Panc1 (cell line): ENCODE measurements at regions not wholly inside any gene's neighbourhood (a gene's known extent, or its start where the extent isn't known, plus 50 kb on each side); places are given as distances from the start of the nearest gene placed in this dataset.

Experiments
- CTCF ChIP-seq: fragments of 450-650 bp; IDR thresholded peaks from 2 replicates; pipeline ENCODE4 v1.5.1; 2017; ENCODE audit warnings: mild to moderate bottlenecking
- POLR2AphosphoS5 ChIP-seq: IDR thresholded peaks from 2 replicates; pipeline ENCODE4 v1.6.1; 2012; ENCODE audit warnings: mild to moderate bottlenecking, low read depth, low read length, moderate library complexity
- TF ChIP-seq, protein P1 (sequence below), 2 experiments: IDR thresholded peaks; 2 replicates each; pipeline ENCODE4 v1.6.1; 2011 to 2012; ENCODE audit warnings: low read depth in 2 of 2, control low read depth in 1 of 2, low read length in 1 of 2, mild to moderate bottlenecking in 1 of 2, moderate library complexity in 1 of 2; ENCODE audit not compliant: insufficient read depth in 1 of 2

- TF ChIP-seq CTCF (no peak), POLR2AphosphoS5 (no peak)
- TF ChIP-seq, protein P1, sequence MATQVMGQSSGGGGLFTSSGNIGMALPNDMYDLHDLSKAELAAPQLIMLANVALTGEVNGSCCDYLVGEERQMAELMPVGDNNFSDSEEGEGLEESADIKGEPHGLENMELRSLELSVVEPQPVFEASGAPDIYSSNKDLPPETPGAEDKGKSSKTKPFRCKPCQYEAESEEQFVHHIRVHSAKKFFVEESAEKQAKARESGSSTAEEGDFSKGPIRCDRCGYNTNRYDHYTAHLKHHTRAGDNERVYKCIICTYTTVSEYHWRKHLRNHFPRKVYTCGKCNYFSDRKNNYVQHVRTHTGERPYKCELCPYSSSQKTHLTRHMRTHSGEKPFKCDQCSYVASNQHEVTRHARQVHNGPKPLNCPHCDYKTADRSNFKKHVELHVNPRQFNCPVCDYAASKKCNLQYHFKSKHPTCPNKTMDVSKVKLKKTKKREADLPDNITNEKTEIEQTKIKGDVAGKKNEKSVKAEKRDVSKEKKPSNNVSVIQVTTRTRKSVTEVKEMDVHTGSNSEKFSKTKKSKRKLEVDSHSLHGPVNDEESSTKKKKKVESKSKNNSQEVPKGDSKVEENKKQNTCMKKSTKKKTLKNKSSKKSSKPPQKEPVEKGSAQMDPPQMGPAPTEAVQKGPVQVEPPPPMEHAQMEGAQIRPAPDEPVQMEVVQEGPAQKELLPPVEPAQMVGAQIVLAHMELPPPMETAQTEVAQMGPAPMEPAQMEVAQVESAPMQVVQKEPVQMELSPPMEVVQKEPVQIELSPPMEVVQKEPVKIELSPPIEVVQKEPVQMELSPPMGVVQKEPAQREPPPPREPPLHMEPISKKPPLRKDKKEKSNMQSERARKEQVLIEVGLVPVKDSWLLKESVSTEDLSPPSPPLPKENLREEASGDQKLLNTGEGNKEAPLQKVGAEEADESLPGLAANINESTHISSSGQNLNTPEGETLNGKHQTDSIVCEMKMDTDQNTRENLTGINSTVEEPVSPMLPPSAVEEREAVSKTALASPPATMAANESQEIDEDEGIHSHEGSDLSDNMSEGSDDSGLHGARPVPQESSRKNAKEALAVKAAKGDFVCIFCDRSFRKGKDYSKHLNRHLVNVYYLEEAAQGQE (IDR thresholded peaks at IDR 0.05; ENCODE audit: insufficient read depth in 1 of 2, low read depth in 2 of 2, low read length in 1 of 2), result peak; percentile 72 to 76
These were observed 184.2 kb upstream of the TMEM161B start for GRCh38 chr5:88452820-88453219.
